Natural killer cell (primary cell): ENCODE measurements at regions not wholly inside any gene's neighbourhood (a gene's known extent, or its start where the extent isn't known, plus 50 kb on each side); places are given as distances from the start of the nearest gene placed in this dataset.

Experiments used
- ATAC-seq, 3 donors: fragments of 150-1000 bp in 2 of 3; fragments of 200-7000 bp in 1 of 3; cut with Tn5 transposase; 1 replicate in 1 of 3; 2 replicates in 2 of 3; pipeline ENCODE4 v1.10.0; 2021; ENCODE audit warnings: mild to moderate bottlenecking in 2 of 3, moderate library complexity in 2 of 3
- DNase-seq, 2 donors: peaks; one replicate each; pipeline versions ENCODE4 v3.0.0 to v3.0.0-alpha.2; 2013 to 2021; ENCODE audit warnings: mixed read lengths in 1 of 2
- H3K27ac ChIP-seq: one replicate; pipeline ENCODE4 v1.5.1; 2013; ENCODE audit warnings: mild to moderate bottlenecking, low read length
- H3K27me3 ChIP-seq: one replicate; pipeline ENCODE4 v1.6.1; 2013; ENCODE audit warnings: low read length; ENCODE audit not compliant: control insufficient read depth, insufficient read depth
- H3K36me3 ChIP-seq: one replicate; pipeline ENCODE4 v1.6.1; 2013; ENCODE audit warnings: low read length; ENCODE audit not compliant: control insufficient read depth, insufficient read depth
- H3K4me1 ChIP-seq: one replicate; pipeline ENCODE4 v1.6.1; 2013; ENCODE audit warnings: low read length; ENCODE audit not compliant: control insufficient read depth, insufficient read depth
- H3K4me3 ChIP-seq: one replicate; pipeline ENCODE4 v1.5.1; 2013; ENCODE audit warnings: low read length
- H3K9me3 ChIP-seq: one replicate; pipeline ENCODE4 v1.6.1; 2013; ENCODE audit warnings: low read length; ENCODE audit not compliant: control insufficient read depth, insufficient read depth
- H3K27ac Mint-ChIP-seq, 2 donors: one replicate each; pipeline ENCODE4 v1.8.0; 2022; ENCODE audit warnings: mild to moderate bottlenecking in 2 of 2, mixed read lengths in 2 of 2, moderate library complexity in 1 of 2
- H3K27me3 Mint-ChIP-seq, 2 donors: one replicate each; pipeline ENCODE4 v1.8.0; 2022; ENCODE audit warnings: low read depth in 2 of 2, mixed read lengths in 2 of 2
- H3K36me3 Mint-ChIP-seq: one replicate; pipeline ENCODE4 v1.8.0; 2022; ENCODE audit warnings: mixed read lengths
- H3K4me1 Mint-ChIP-seq, 2 donors: one replicate each; pipeline ENCODE4 v1.8.0; 2022; ENCODE audit warnings: mixed read lengths in 2 of 2
- H3K4me3 Mint-ChIP-seq: one replicate; pipeline ENCODE4 v1.8.0; 2022; ENCODE audit warnings: mild to moderate bottlenecking, moderate library complexity, mixed read lengths
- H3K9me3 Mint-ChIP-seq, 2 donors: one replicate each; pipeline ENCODE4 v1.8.0; 2022; ENCODE audit warnings: mixed read lengths in 2 of 2
- WGBS: methylation state at CpG from one replicate; pipeline ENCODE4 v1.1.7; 2013; ENCODE audit warnings: missing lambda C conversion rate; ENCODE audit not compliant: insufficient coverage; 5-methylcytosine and 5-hydroxymethylcytosine counted together
- intact Hi-C: fragments of 100-400 bp; cut with micrococcal nuclease; formaldehyde crosslinking; loops from one replicate; pipeline ENCODE4 v1.14.2; 2022
- TF ChIP-seq, protein P1 (sequence below): fragments of 200-600 bp; IDR thresholded peaks from one replicate; pipeline ENCODE4 v1.8.0; 2022; ENCODE audit warnings: antibody characterized with exemption

DNA sequence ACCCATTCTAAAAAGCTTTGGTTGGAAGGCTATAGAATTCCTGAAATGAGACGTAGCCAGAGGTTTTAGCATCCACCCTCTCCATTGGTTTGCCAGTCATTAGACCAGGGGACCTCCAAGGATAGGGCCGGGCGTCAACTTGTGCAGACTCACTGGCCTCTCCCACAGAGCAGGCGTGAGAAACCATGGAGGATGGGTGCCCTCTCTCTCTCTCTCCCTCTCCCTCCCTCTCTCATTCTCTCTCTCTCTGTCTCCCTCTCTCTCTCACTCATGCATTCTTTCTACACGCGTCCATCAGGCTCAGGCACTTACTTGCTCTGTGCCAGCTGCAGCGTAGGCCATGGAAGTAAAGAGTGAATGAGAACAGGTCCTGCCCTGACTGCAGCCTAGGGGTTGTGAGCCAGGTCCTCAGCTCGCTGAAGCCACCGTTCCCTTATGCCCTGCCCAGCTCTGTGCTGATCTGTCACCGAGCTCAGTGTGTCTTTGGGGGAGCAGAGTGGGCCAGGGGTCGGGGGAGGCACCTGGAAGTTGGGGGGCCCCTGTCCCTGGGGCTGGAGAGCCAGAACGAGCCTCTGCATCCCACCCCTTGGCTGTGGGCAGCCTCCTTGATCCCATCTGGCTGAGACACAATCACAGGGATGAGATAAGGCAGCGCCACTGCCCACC, 304.4 kb upstream of the HS6ST1 start:
- Histone ChIP-seq H3K27me3 (no peaks in the 10 kb centered on the region), H3K4me3 (no peak overlapping the region), H3K36me3 (no peaks in the 10 kb centered on the region), H3K9me3 (no peaks in the 10 kb centered on the region), H3K27ac (no peak overlapping the region), H3K4me1 (peaks cover 4% of the 10 kb centered on the region)
- no peaks in the 10 kb centered on the region for H3K36me3 Mint-ChIP-seq
- DNase-seq: no peak
- intact Hi-C loops: no loop called here
- no peak overlapping the region for H3K27ac Mint-ChIP-seq
- H3K4me3 Mint-ChIP-seq: no peak overlapping the region
- H3K4me1 Mint-ChIP-seq: no peaks in the 10 kb centered on the region
- TF ChIP-seq, protein P1, sequence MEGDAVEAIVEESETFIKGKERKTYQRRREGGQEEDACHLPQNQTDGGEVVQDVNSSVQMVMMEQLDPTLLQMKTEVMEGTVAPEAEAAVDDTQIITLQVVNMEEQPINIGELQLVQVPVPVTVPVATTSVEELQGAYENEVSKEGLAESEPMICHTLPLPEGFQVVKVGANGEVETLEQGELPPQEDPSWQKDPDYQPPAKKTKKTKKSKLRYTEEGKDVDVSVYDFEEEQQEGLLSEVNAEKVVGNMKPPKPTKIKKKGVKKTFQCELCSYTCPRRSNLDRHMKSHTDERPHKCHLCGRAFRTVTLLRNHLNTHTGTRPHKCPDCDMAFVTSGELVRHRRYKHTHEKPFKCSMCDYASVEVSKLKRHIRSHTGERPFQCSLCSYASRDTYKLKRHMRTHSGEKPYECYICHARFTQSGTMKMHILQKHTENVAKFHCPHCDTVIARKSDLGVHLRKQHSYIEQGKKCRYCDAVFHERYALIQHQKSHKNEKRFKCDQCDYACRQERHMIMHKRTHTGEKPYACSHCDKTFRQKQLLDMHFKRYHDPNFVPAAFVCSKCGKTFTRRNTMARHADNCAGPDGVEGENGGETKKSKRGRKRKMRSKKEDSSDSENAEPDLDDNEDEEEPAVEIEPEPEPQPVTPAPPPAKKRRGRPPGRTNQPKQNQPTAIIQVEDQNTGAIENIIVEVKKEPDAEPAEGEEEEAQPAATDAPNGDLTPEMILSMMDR: no peak
- H3K27me3 Mint-ChIP-seq: no peaks in the 10 kb centered on the region
- WGBS: 89% methylated on average over 13 of the region's 13 CpGs
- H3K9me3 Mint-ChIP-seq: no peaks in the 10 kb centered on the region
- ATAC-seq: no peak

DNA sequence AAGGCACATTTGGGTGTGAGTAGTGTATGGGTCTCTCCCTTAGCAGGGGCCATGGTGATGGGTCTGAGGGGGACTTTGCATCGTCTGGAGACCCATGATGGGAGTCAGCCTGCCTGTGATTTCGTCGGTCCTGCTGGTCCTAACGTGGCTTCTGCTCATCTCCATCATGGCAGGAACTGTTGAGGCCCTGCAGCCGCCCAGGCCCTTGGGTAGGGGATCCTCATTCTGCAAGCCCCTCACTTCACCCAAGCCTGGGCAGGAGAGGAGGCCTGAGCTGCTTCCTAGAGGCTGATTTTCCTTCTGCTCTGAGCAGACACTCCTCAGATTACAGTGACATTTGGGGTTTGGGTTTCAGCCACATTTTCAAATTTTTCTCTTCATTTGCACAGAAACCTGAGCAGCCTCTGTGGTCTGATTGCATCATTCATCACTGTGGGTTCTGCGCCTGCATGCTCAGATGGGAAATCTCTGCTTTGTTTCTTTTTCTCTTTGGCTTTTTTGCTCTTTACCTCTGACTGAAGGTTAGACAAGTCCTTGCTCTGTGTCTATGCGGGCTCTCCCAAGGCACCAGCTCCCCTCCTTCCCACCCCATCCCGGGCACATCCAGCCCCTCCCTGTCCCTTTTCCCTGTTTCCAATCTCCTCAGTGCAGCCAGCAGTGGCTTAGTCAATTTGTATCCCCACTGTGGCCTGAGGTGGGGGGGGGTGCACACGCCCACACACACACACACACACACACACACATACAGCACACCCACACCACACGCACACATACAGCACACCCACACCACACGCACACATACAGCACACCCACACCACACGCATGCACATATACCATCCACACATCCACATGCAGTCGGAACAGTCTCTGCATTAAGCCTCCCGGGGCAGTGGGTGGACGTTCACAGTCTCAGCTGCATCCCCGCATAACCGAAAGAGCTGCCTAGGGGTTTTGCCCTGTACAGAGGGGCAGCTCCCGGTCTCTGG, 305.4 kb upstream of the HS6ST1 start:
- TF ChIP-seq, protein P1: no peak
- Histone ChIP-seq H3K36me3 (no peaks in the 10 kb centered on the region), H3K27me3 (no peaks in the 10 kb centered on the region), H3K9me3 (no peaks in the 10 kb centered on the region), H3K4me1 (peaks cover 4% of the 10 kb centered on the region), H3K4me3 (no peak overlapping the region), H3K27ac (no peak overlapping the region)
- Mint-ChIP-seq H3K27ac (no peak overlapping the region), H3K27me3 (no peaks in the 10 kb centered on the region), H3K4me1 (no peaks in the 10 kb centered on the region), H3K36me3 (no peaks in the 10 kb centered on the region), H3K9me3 (no peaks in the 10 kb centered on the region), H3K4me3 (no peak overlapping the region)
- no peak for ATAC-seq
- 78% methylated on average over 16 of the region's 18 CpGs for whole genome bisulfite sequencing
- intact Hi-C loops: no loop called here
- DNase-seq: no peak

DNA sequence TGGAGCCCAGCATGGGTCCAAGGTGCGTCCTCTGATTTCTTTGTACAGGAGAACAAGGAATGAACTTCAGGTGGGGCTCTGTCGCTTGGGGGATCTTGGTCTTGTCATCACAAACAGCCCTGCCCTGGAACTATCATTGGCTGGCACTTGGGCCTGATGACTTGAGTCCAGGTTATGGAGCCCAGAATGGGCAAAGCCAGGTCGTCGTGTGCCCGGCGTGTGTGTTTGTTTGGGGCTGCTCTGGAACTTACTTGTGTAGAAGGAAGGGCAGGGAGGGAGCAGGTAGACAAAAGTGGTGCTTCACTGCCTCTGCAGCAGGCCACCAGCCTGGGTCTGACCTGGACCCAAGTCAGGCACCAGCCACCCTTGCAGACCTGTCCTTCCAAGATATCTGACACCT, 306.3 kb upstream of the HS6ST1 start:
- no peaks in the 10 kb centered on the region for H3K9me3 Mint-ChIP-seq
- no peaks in the 10 kb centered on the region for H3K27me3 ChIP-seq
- no peaks in the 10 kb centered on the region for H3K9me3 ChIP-seq
- no peak overlapping the region for H3K27ac Mint-ChIP-seq
- TF ChIP-seq, protein P1: no peak
- H3K27me3 Mint-ChIP-seq: no peaks in the 10 kb centered on the region
- no peaks in the 10 kb centered on the region for H3K36me3 ChIP-seq
- H3K36me3 Mint-ChIP-seq: no peaks in the 10 kb centered on the region
- H3K4me1 Mint-ChIP-seq: no peaks in the 10 kb centered on the region
- no peak overlapping the region for H3K27ac ChIP-seq
- H3K4me1 ChIP-seq: peaks cover 4% of the 10 kb centered on the region
- DNase-seq (no peak), ATAC-seq (no peak)
- no peak overlapping the region for H3K4me3 ChIP-seq
- no peak overlapping the region for H3K4me3 Mint-ChIP-seq
- 95% methylated on average over 6 of the region's 6 CpGs for WGBS
- intact Hi-C loops: no loop called here
